H9 (cell line): ENCODE measurements at regions not wholly inside any gene's neighbourhood (a gene's known extent, or its start where the extent isn't known, plus 50 kb on each side); places are given as distances from the start of the nearest gene placed in this dataset.

ENCODE experiments used
- DNase-seq: peaks from one replicate; pipeline ENCODE4 v3.0.0-alpha.2; 2017
- H2AFZ ChIP-seq: one replicate; pipeline ENCODE4 v1.6.1; 2013; ENCODE audit warnings: mild to moderate bottlenecking, low read length, control low read depth, moderate library complexity
- H2AK5ac ChIP-seq: 2 replicates; pipeline ENCODE4 v1.6.1; 2013; ENCODE audit warnings: low read length, control low read depth, mixed read lengths; ENCODE audit not compliant: insufficient read length
- H2BK120ac ChIP-seq: one replicate; pipeline ENCODE4 v1.6.1; 2013; ENCODE audit warnings: low read depth, mild to moderate bottlenecking, low read length, control low read depth, inconsistent platforms; ENCODE audit not compliant: poor library complexity, severe bottlenecking
- H2BK12ac ChIP-seq: 2 replicates; pipeline ENCODE4 v1.6.1; 2013; ENCODE audit warnings: low read length, control low read depth, mixed read lengths, low read depth; ENCODE audit not compliant: insufficient read length
- H2BK15ac ChIP-seq: 2 replicates; pipeline ENCODE4 v1.6.1; 2013; ENCODE audit warnings: low read depth, low read length, control low read depth
- H2BK20ac ChIP-seq: one replicate; pipeline ENCODE4 v1.6.1; 2013; ENCODE audit warnings: low read depth, mild to moderate bottlenecking, low read length, control low read depth, inconsistent platforms; ENCODE audit not compliant: poor library complexity, severe bottlenecking
- H2BK5ac ChIP-seq: 2 replicates; pipeline ENCODE4 v1.6.1; 2013; ENCODE audit warnings: low read length, control low read depth, mixed read lengths; ENCODE audit not compliant: insufficient read length
- H3K14ac ChIP-seq: 2 replicates; pipeline ENCODE4 v1.6.1; 2013; ENCODE audit warnings: low read length, control low read depth; ENCODE audit not compliant: insufficient read depth
- H3K18ac ChIP-seq: 2 replicates; pipeline ENCODE4 v1.6.1; 2013; ENCODE audit warnings: low read depth, mild to moderate bottlenecking, mixed read lengths, low read length, control low read depth; ENCODE audit not compliant: insufficient read length
- H3K23ac ChIP-seq: 2 replicates; pipeline ENCODE4 v1.6.1; 2013; ENCODE audit warnings: low read length, control low read depth, mixed read lengths, low read depth; ENCODE audit not compliant: insufficient read length
- H3K23me2 ChIP-seq: 2 replicates; pipeline ENCODE4 v1.6.1; 2013; ENCODE audit warnings: low read depth, mild to moderate bottlenecking, mixed read lengths, low read length, control low read depth; ENCODE audit not compliant: insufficient read length, poor library complexity, severe bottlenecking
- H3K27ac ChIP-seq: 2 replicates; pipeline ENCODE4 v1.5.1; 2013; ENCODE audit warnings: low read length, control low read depth, mixed read lengths, low read depth; ENCODE audit not compliant: insufficient read length
- H3K27me3 ChIP-seq: 2 replicates; pipeline ENCODE4 v1.6.1; 2013; ENCODE audit warnings: low read length, control low read depth, inconsistent platforms; ENCODE audit not compliant: insufficient read depth
- H3K4ac ChIP-seq: 2 replicates; pipeline ENCODE4 v1.6.1; 2013; ENCODE audit warnings: low read depth, mild to moderate bottlenecking, control low read depth, inconsistent platforms, low read length, moderate library complexity
- H3K4me1 ChIP-seq: 2 replicates; pipeline ENCODE4 v1.6.1; 2013; ENCODE audit warnings: low read length, control low read depth, inconsistent platforms; ENCODE audit not compliant: insufficient read depth
- H3K4me2 ChIP-seq: 2 replicates; pipeline ENCODE4 v1.6.1; 2013; ENCODE audit warnings: low read length, control low read depth, mixed read lengths; ENCODE audit not compliant: insufficient read length, insufficient read depth
- H3K56ac ChIP-seq: 2 replicates; pipeline ENCODE4 v1.6.1; 2013; ENCODE audit warnings: low read depth, mild to moderate bottlenecking, mixed read lengths, low read length, control low read depth; ENCODE audit not compliant: insufficient read length
- H3K79me1 ChIP-seq: 2 replicates; pipeline ENCODE4 v1.6.1; 2013; ENCODE audit warnings: low read depth, mild to moderate bottlenecking, moderate library complexity, low read length, control low read depth, inconsistent platforms; ENCODE audit not compliant: insufficient read depth, poor library complexity, severe bottlenecking
- H3K79me2 ChIP-seq: 2 replicates; pipeline ENCODE4 v1.6.1; 2013; ENCODE audit warnings: low read length, control low read depth, inconsistent platforms; ENCODE audit not compliant: insufficient read depth
- H3K9ac ChIP-seq: 2 replicates; pipeline ENCODE4 v1.6.1; 2013; ENCODE audit warnings: low read length, control low read depth, mixed read lengths; ENCODE audit not compliant: insufficient read length; ENCODE audit errors: extremely low read depth
- H3K9me3 ChIP-seq: one replicate; pipeline ENCODE4 v1.6.1; 2013; ENCODE audit warnings: low read depth, low read length, inconsistent platforms; ENCODE audit not compliant: control insufficient read depth
- H3T11ph ChIP-seq: one replicate; pipeline ENCODE4 v1.6.1; 2013; ENCODE audit warnings: mild to moderate bottlenecking, low read length, control low read depth, inconsistent platforms
- H4K20me1 ChIP-seq: one replicate; pipeline ENCODE4 v1.6.1; 2013; ENCODE audit not compliant: control insufficient read depth, insufficient read length, insufficient read depth
- H4K5ac ChIP-seq: 2 replicates; pipeline ENCODE4 v1.6.1; 2013; ENCODE audit warnings: low read depth, mild to moderate bottlenecking, mixed read lengths, low read length, control low read depth; ENCODE audit not compliant: insufficient read length
- H4K8ac ChIP-seq: replicated peaks from 2 replicates; pipeline ENCODE4 v1.6.1; 2013; ENCODE audit warnings: low read length, control low read depth, mixed read lengths, low read depth; ENCODE audit not compliant: insufficient read length
- H4K91ac ChIP-seq: 2 replicates; pipeline ENCODE4 v1.6.1; 2013; ENCODE audit warnings: low read depth, mild to moderate bottlenecking, moderate library complexity, mixed read lengths, low read length, control low read depth; ENCODE audit not compliant: insufficient read length
- H3K27ac Mint-ChIP-seq, 3 experiments: 2 replicates in 2 of 3; 3 replicates in 1 of 3; pipeline ENCODE4 v1.8.0; 2020 to 2021; ENCODE audit warnings: mixed read lengths in 3 of 3, mild to moderate bottlenecking in 1 of 3, moderate library complexity in 1 of 3
- H3K27me3 Mint-ChIP-seq: 2 replicates; pipeline ENCODE4 v1.8.0; 2021; ENCODE audit warnings: low read depth, mild to moderate bottlenecking, moderate library complexity, mixed read lengths
- H3K36me3 Mint-ChIP-seq, 3 experiments: 2 replicates in 2 of 3; 3 replicates in 1 of 3; pipeline ENCODE4 v1.8.0; 2020 to 2021; ENCODE audit warnings: low read depth in 3 of 3, mixed read lengths in 3 of 3; ENCODE audit not compliant: insufficient read depth in 1 of 3
- H3K4me1 Mint-ChIP-seq, 2 experiments: 2 replicates each; pipeline ENCODE4 v1.8.0; 2020; ENCODE audit warnings: mixed read lengths in 2 of 2
- H3K4me3 Mint-ChIP-seq, 2 experiments: 2 replicates in 1 of 2; 3 replicates in 1 of 2; pipeline ENCODE4 v1.8.0; 2020 to 2021; ENCODE audit warnings: mild to moderate bottlenecking in 2 of 2, mixed read lengths in 2 of 2, moderate library complexity in 1 of 2
- H3K9me3 Mint-ChIP-seq, 2 experiments: 2 replicates in 1 of 2; 3 replicates in 1 of 2; pipeline ENCODE4 v1.8.0; 2020; ENCODE audit warnings: mild to moderate bottlenecking in 2 of 2, mixed read lengths in 2 of 2, moderate library complexity in 1 of 2
- TF ChIP-seq, protein P1 (sequence below): fragments of 200-600 bp; sonication (generic); conservative IDR thresholded peaks from 3 replicates; pipeline ENCODE4 v1.8.0; 2021; ENCODE audit warnings: antibody characterized with exemption, mild to moderate bottlenecking

- no peaks in the 10 kb centered on the region for H3K27me3 ChIP-seq
- no peak overlapping the region for H3K56ac ChIP-seq
- no peaks in the 10 kb centered on the region for H3K9me3 ChIP-seq
- TF ChIP-seq, protein P1, sequence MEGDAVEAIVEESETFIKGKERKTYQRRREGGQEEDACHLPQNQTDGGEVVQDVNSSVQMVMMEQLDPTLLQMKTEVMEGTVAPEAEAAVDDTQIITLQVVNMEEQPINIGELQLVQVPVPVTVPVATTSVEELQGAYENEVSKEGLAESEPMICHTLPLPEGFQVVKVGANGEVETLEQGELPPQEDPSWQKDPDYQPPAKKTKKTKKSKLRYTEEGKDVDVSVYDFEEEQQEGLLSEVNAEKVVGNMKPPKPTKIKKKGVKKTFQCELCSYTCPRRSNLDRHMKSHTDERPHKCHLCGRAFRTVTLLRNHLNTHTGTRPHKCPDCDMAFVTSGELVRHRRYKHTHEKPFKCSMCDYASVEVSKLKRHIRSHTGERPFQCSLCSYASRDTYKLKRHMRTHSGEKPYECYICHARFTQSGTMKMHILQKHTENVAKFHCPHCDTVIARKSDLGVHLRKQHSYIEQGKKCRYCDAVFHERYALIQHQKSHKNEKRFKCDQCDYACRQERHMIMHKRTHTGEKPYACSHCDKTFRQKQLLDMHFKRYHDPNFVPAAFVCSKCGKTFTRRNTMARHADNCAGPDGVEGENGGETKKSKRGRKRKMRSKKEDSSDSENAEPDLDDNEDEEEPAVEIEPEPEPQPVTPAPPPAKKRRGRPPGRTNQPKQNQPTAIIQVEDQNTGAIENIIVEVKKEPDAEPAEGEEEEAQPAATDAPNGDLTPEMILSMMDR: no peak
- no peak overlapping the region for H2AFZ ChIP-seq
- no peaks in the 10 kb centered on the region for H3K23me2 ChIP-seq
- no peak overlapping the region for H3T11ph ChIP-seq
- H2BK12ac ChIP-seq: no peak overlapping the region
- no peak overlapping the region for H3K4me2 ChIP-seq
- no peaks in the 10 kb centered on the region for H3K27me3 Mint-ChIP-seq
- H3K79me2 ChIP-seq: no peaks in the 10 kb centered on the region
- H3K4me3 Mint-ChIP-seq: no peak overlapping the region
- no peak overlapping the region for H2AK5ac ChIP-seq
- no peak overlapping the region for H4K91ac ChIP-seq
- no peak overlapping the region for H2BK15ac ChIP-seq
- no peaks in the 10 kb centered on the region for H3K36me3 Mint-ChIP-seq
- no peaks in the 10 kb centered on the region for H4K20me1 ChIP-seq
- no peaks in the 10 kb centered on the region for H3K79me1 ChIP-seq
- H3K4ac ChIP-seq: no peak overlapping the region
- no peaks in the 10 kb centered on the region for H3K9me3 Mint-ChIP-seq
- no peak for DNase-seq
- no peak overlapping the region for H4K5ac ChIP-seq
- H2BK5ac ChIP-seq: no peak overlapping the region
- H3K23ac ChIP-seq: no peak overlapping the region
- peaks cover 7 to 12% of the 10 kb centered on the region in 2 experiments; a peak in 3 of 4 replicates for H3K4me1 Mint-ChIP-seq
- H3K18ac ChIP-seq: no peak overlapping the region
- no peak overlapping the region for H3K14ac ChIP-seq
- H3K27ac Mint-ChIP-seq: no peak overlapping the region
- H3K4me1 ChIP-seq: no peaks in the 10 kb centered on the region
- H4K8ac ChIP-seq: no peak overlapping the region
- no peak overlapping the region for H3K9ac ChIP-seq
- H2BK120ac ChIP-seq: no peak overlapping the region
- no peak overlapping the region for H2BK20ac ChIP-seq
- H3K27ac ChIP-seq: no peak overlapping the region
These were observed 608.6 kb upstream of the BCHE start for GRCh38 chr3:166445865-166446264.
